ENCODE measurements at regions not wholly inside any gene's neighbourhood (a gene's known extent, or its start where the extent isn't known, plus 50 kb on each side); places are given as distances from the start of the nearest gene placed in this dataset.

DNA sequence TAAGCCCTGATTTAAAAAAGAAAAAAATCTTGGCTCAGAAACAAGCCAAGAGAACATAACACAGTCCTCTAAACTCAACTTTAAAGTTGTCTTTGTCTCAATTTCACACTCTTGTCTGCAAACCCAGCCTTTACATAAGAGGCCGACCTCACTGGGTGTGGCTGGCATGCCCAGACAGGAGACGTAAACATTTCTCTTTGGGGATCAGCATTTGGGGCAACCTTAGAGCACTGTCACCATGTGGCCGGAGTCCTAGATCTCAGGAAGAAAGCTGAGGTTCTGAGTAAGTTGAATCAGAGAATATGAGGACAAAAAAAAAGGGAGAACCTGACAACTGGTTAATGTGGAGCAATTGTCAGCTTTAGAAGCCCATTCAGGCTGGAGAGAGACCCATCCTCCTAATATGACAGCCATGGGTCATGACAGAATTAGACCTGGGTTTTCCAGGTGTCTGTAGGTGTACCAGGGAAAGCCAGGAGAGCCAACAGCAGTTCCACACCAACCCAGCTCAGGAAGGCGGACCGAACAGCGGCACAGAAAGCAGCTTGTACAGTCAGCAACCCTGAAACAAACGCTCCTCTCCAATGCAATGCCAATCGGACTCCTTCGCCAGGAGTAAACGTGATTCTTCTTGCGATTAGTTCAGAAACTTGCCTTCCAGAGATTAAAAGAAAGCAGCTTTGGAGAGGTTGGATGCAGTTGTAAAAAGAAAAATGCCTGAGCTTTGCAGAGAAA is 97.9 kb upstream of the MAP3K1 start:
- TF ChIP-seq, protein P1, sequence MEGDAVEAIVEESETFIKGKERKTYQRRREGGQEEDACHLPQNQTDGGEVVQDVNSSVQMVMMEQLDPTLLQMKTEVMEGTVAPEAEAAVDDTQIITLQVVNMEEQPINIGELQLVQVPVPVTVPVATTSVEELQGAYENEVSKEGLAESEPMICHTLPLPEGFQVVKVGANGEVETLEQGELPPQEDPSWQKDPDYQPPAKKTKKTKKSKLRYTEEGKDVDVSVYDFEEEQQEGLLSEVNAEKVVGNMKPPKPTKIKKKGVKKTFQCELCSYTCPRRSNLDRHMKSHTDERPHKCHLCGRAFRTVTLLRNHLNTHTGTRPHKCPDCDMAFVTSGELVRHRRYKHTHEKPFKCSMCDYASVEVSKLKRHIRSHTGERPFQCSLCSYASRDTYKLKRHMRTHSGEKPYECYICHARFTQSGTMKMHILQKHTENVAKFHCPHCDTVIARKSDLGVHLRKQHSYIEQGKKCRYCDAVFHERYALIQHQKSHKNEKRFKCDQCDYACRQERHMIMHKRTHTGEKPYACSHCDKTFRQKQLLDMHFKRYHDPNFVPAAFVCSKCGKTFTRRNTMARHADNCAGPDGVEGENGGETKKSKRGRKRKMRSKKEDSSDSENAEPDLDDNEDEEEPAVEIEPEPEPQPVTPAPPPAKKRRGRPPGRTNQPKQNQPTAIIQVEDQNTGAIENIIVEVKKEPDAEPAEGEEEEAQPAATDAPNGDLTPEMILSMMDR (IDR thresholded peaks at IDR 0.05), result no peak
- no peak for TF ChIP-seq POLR2A (IDR thresholded peaks at IDR 0.05)

Measured in uterus (tissue), 2 donors.